Panc1 (cell line): ENCODE measurements at regions not wholly inside any gene's neighbourhood (a gene's known extent, or its start where the extent isn't known, plus 50 kb on each side); places are given as distances from the start of the nearest gene placed in this dataset.

Experiments
- SIN3A ChIP-seq: IDR thresholded peaks from 2 replicates; pipeline ENCODE4 v1.6.1; 2012; ENCODE audit warnings: low read depth, mild to moderate bottlenecking, low read length, moderate library complexity, borderline replicate concordance; ENCODE audit not compliant: insufficient read depth
- TCF7L2 ChIP-seq: IDR thresholded peaks from 2 replicates; pipeline ENCODE4 v1.6.1; 2011; ENCODE audit warnings: mild to moderate bottlenecking, low read depth, low read length, inconsistent platforms
- TF ChIP-seq, protein P1 (sequence below): fragments of 450-650 bp; IDR thresholded peaks from 2 replicates; pipeline ENCODE4 v1.5.1; 2017; ENCODE audit warnings: mild to moderate bottlenecking

- TF ChIP-seq TCF7L2 (no peak), SIN3A (no peak)
- TF ChIP-seq, protein P1, sequence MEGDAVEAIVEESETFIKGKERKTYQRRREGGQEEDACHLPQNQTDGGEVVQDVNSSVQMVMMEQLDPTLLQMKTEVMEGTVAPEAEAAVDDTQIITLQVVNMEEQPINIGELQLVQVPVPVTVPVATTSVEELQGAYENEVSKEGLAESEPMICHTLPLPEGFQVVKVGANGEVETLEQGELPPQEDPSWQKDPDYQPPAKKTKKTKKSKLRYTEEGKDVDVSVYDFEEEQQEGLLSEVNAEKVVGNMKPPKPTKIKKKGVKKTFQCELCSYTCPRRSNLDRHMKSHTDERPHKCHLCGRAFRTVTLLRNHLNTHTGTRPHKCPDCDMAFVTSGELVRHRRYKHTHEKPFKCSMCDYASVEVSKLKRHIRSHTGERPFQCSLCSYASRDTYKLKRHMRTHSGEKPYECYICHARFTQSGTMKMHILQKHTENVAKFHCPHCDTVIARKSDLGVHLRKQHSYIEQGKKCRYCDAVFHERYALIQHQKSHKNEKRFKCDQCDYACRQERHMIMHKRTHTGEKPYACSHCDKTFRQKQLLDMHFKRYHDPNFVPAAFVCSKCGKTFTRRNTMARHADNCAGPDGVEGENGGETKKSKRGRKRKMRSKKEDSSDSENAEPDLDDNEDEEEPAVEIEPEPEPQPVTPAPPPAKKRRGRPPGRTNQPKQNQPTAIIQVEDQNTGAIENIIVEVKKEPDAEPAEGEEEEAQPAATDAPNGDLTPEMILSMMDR = no peak
Measured at GRCh38 chr15:91547356-91547755, 306.2 kb upstream of the SLCO3A1 start.
